IMR-90 (cell line): ENCODE measurements at regions not wholly inside any gene's neighbourhood (a gene's known extent, or its start where the extent isn't known, plus 50 kb on each side); places are given as distances from the start of the nearest gene placed in this dataset.

ENCODE experiments used
- ATAC-seq: fragments of 200-7000 bp; cut with Tn5 transposase; 2 replicates; pipeline ENCODE4 v1.9.1; 2020; ENCODE audit warnings: low read depth, mild to moderate bottlenecking, moderate library complexity
- BruUV-seq: library from RNA; stranded (reverse); fragments of 400-500 nt; replicated peaks from 2 replicates; lab custom pipeline; 2021; lab: Mats Ljungman, UMichigan
- CTCF ChIA-PET: fragments of 300-600 bp; formaldehyde crosslinking; extraction: SDS; loops from one replicate; lab custom pipeline; 2021; ENCODE audit warnings: antibody characterized with exemption; lab: Yijun Ruan, JAX
- POLR2A ChIA-PET: fragments of 300-600 bp; sonication (Branson Sonifier 250); formaldehyde crosslinking; loops from one replicate; lab custom pipeline; 2022; ENCODE audit warnings: antibody characterized with exemption; ENCODE audit not compliant: unreplicated experiment; lab: Charles Lee
- DNase-seq: peaks from one replicate; pipeline ENCODE4 v3.0.0; 2013
- H2AFZ ChIP-seq: replicated peaks from 2 replicates; pipeline ENCODE3; 2013; ENCODE audit warnings: low read length, mild to moderate bottlenecking; ENCODE audit not compliant: poor library complexity
- H2AK5ac ChIP-seq: 2 replicates; pipeline ENCODE4 v1.6.1; 2013; ENCODE audit warnings: low read depth, low read length, inconsistent platforms
- H2AK9ac ChIP-seq: replicated peaks from 2 replicates; pipeline ENCODE3; 2013; ENCODE audit warnings: mild to moderate bottlenecking, low read depth, low read length, moderate library complexity; ENCODE audit not compliant: poor library complexity
- H2BK120ac ChIP-seq: 2 replicates; pipeline ENCODE4 v1.6.1; 2013; ENCODE audit warnings: low read depth, low read length, inconsistent platforms
- H2BK15ac ChIP-seq: 3 replicates; pipeline ENCODE4 v1.6.1; 2013; ENCODE audit warnings: low read depth, low read length, inconsistent platforms
- H2BK20ac ChIP-seq: 2 replicates; pipeline ENCODE4 v1.6.1; 2013; ENCODE audit warnings: low read depth, mild to moderate bottlenecking, inconsistent platforms, low read length, moderate library complexity
- H2BK5ac ChIP-seq: 2 replicates; pipeline ENCODE4 v1.6.1; 2013; ENCODE audit warnings: mild to moderate bottlenecking, low read depth, low read length, inconsistent platforms; ENCODE audit not compliant: poor library complexity, severe bottlenecking
- H3K14ac ChIP-seq: replicated peaks from 2 replicates; pipeline ENCODE4 v1.6.1; 2013; ENCODE audit warnings: low read depth, low read length, inconsistent platforms
- H3K18ac ChIP-seq: 2 replicates; pipeline ENCODE4 v1.6.1; 2013; ENCODE audit warnings: low read depth, low read length, control low read depth
- H3K23ac ChIP-seq: 2 replicates; pipeline ENCODE4 v1.6.1; 2013; ENCODE audit warnings: low read depth, low read length, inconsistent platforms
- H3K27ac ChIP-seq: 2 replicates; pipeline ENCODE4 v1.5.1; 2013; ENCODE audit warnings: mild to moderate bottlenecking, control low read depth, low read length; ENCODE audit not compliant: insufficient read depth
- H3K27me3 ChIP-seq: 2 replicates; pipeline ENCODE4 v1.6.1; 2013; ENCODE audit warnings: low read length; ENCODE audit not compliant: control insufficient read depth, insufficient read depth
- H3K36me3 ChIP-seq: 2 replicates; pipeline ENCODE4 v1.6.1; 2013; ENCODE audit warnings: low read length, mixed read lengths; ENCODE audit not compliant: control insufficient read depth, insufficient read depth
- H3K4ac ChIP-seq: 2 replicates; pipeline ENCODE4 v1.6.1; 2013; ENCODE audit warnings: low read depth, low read length, inconsistent platforms
- H3K4me1 ChIP-seq: 2 replicates; pipeline ENCODE4 v1.6.1; 2013; ENCODE audit warnings: low read length, mixed read lengths; ENCODE audit not compliant: control insufficient read depth, insufficient read depth
- H3K4me2 ChIP-seq: 2 replicates; pipeline ENCODE4 v1.6.1; 2013; ENCODE audit warnings: low read depth, mild to moderate bottlenecking, control low read depth, low read length, moderate library complexity
- H3K4me3 ChIP-seq: 2 replicates; pipeline ENCODE4 v1.5.1; 2013; ENCODE audit warnings: low read depth, mild to moderate bottlenecking, control low read depth, low read length, moderate library complexity; ENCODE audit not compliant: insufficient read depth
- H3K56ac ChIP-seq: 2 replicates; pipeline ENCODE4 v1.6.1; 2013; ENCODE audit warnings: low read length, inconsistent platforms; ENCODE audit not compliant: insufficient read depth; ENCODE audit errors: extremely low read depth
- H3K79me1 ChIP-seq, 2 experiments: 2 replicates each; pipeline ENCODE4 v1.6.1; 2013; ENCODE audit warnings: low read length in 2 of 2, inconsistent platforms in 1 of 2, low read depth in 1 of 2
- H3K9ac ChIP-seq: 2 replicates; pipeline ENCODE4 v1.6.1; 2013; ENCODE audit warnings: low read depth, low read length, control low read depth
- H3K9me1 ChIP-seq: 2 replicates; pipeline ENCODE4 v1.6.1; 2013; ENCODE audit warnings: low read length, inconsistent platforms; ENCODE audit not compliant: insufficient read depth
- H3K9me3 ChIP-seq: 2 replicates; pipeline ENCODE4 v1.6.1; 2013; ENCODE audit warnings: low read length; ENCODE audit not compliant: control insufficient read depth, insufficient read depth
- H4K20me1 ChIP-seq: 2 replicates; pipeline ENCODE4 v1.6.1; 2013; ENCODE audit warnings: low read length, inconsistent platforms; ENCODE audit not compliant: insufficient read depth
- H4K5ac ChIP-seq: 2 replicates; pipeline ENCODE4 v1.6.1; 2013; ENCODE audit warnings: mild to moderate bottlenecking, low read depth, low read length, control low read depth
- H4K8ac ChIP-seq, 2 experiments: 2 replicates each; pipeline ENCODE4 v1.6.1; 2013; ENCODE audit warnings: low read depth in 2 of 2, low read length in 2 of 2, control low read depth in 1 of 2, inconsistent platforms in 1 of 2
- H4K91ac ChIP-seq: 2 replicates; pipeline ENCODE4 v1.6.1; 2013; ENCODE audit warnings: low read depth, low read length, inconsistent platforms; ENCODE audit not compliant: insufficient read depth
- BHLHE40 ChIP-seq: fragments of 150-350 bp; IDR thresholded peaks from 2 replicates; pipeline ENCODE4 v1.6.1; 2016; ENCODE audit warnings: mild to moderate bottlenecking, low read depth, low read length
- CEBPB ChIP-seq: IDR thresholded peaks from 2 replicates; pipeline ENCODE4 v1.6.1; 2012; ENCODE audit warnings: low read depth, low read length, improper control_type of control experiment
- CHD1 ChIP-seq: IDR thresholded peaks from 2 replicates; pipeline ENCODE4 v1.6.1; 2012; ENCODE audit warnings: low read depth, low read length, improper control_type of control experiment
- CTCF ChIP-seq: conservative IDR thresholded peaks from 2 replicates; pipeline ENCODE4 v1.5.1; 2012; ENCODE audit warnings: mild to moderate bottlenecking, low read depth, low read length, improper control_type of control experiment
- ELK1 ChIP-seq: fragments of 150-350 bp; IDR thresholded peaks from 2 replicates; pipeline ENCODE4 v1.6.1; 2016; ENCODE audit warnings: low read depth, mild to moderate bottlenecking, low read length, moderate library complexity, borderline replicate concordance
- FOS ChIP-seq: fragments of 150-350 bp; IDR thresholded peaks from 2 replicates; pipeline ENCODE4 v1.6.1; 2016; ENCODE audit warnings: low read depth, low read length
- MAFK ChIP-seq: IDR thresholded peaks from 2 replicates; pipeline ENCODE4 v1.6.1; 2012; ENCODE audit warnings: low read depth, low read length, improper control_type of control experiment
- MAZ ChIP-seq: IDR thresholded peaks from 2 replicates; pipeline ENCODE4 v1.6.1; 2012; ENCODE audit warnings: low read depth, mild to moderate bottlenecking, low read length, improper control_type of control experiment, moderate library complexity, borderline replicate concordance
- MXI1 ChIP-seq: IDR thresholded peaks from 2 replicates; pipeline ENCODE4 v1.6.1; 2012; ENCODE audit warnings: low read depth, mild to moderate bottlenecking, low read length, moderate library complexity, borderline replicate concordance
- NFE2L2 ChIP-seq: fragments of 150-350 bp; IDR thresholded peaks from 2 replicates; pipeline ENCODE4 v1.6.1; 2016; ENCODE audit warnings: low read depth, mild to moderate bottlenecking, low read length
- POLR2A ChIP-seq: IDR thresholded peaks from 2 replicates; pipeline ENCODE4 v1.6.1; 2012; ENCODE audit warnings: mild to moderate bottlenecking, low read depth, low read length
- RAD21 ChIP-seq: IDR thresholded peaks from 2 replicates; pipeline ENCODE4 v1.6.1; 2012; ENCODE audit warnings: low read length, improper control_type of control experiment
- RCOR1 ChIP-seq: IDR thresholded peaks from 2 replicates; pipeline ENCODE4 v1.6.1; 2012; ENCODE audit warnings: mild to moderate bottlenecking, low read length, improper control_type of control experiment; ENCODE audit not compliant: insufficient replicate concordance
- RFX5 ChIP-seq: IDR thresholded peaks from 2 replicates; pipeline ENCODE4 v1.8.0; 2012; ENCODE audit warnings: low read depth, mild to moderate bottlenecking, low read length, moderate library complexity
- SMC3 ChIP-seq: fragments of 150-350 bp; IDR thresholded peaks from 2 replicates; pipeline ENCODE4 v1.6.1; 2016; ENCODE audit warnings: low read depth, mild to moderate bottlenecking, antibody characterized with exemption, low read length, moderate library complexity
- USF2 ChIP-seq: fragments of 150-350 bp; IDR thresholded peaks from 2 replicates; pipeline ENCODE4 v1.6.1; 2017; ENCODE audit warnings: mild to moderate bottlenecking, antibody characterized with exemption, low read length, low read depth
- WGBS, 2 experiments: methylation state at CpG; one replicate each; pipeline versions ENCODE4 v1.1.5 to v1.1.7; 2013; ENCODE audit warnings: missing lambda C conversion rate in 2 of 2; ENCODE audit not compliant: insufficient read length in 1 of 2; ENCODE audit errors: extremely low coverage in 2 of 2; 5-methylcytosine and 5-hydroxymethylcytosine counted together
- dilution Hi-C: fragments of 300-500 bp; cut with HindIII; formaldehyde crosslinking; loops from one replicate; pipeline ENCODE4 v1.14.3; 2018; ENCODE audit warnings: low sequenced_read_pairs; ENCODE audit not compliant: unreplicated experiment
- in situ Hi-C: fragments of 300-500 bp; cut with MboI; formaldehyde crosslinking; loops from 3 replicates; pipeline ENCODE4 v1.14.3; 2019; ENCODE audit warnings: low sequenced_read_pairs, inconsistent platforms, mixed read lengths
- intact Hi-C: fragments of 100-400 bp; cut with micrococcal nuclease; formaldehyde crosslinking; loops from 2 replicates; pipeline ENCODE4 v1.10.0; 2022

GRCh38 chr12:114820796-114821195, 136.8 kb upstream of the TBX3 start:
- H3K36me3 ChIP-seq, result no peaks in the 10 kb centered on the region
- POLR2A ChIA-PET, result no interaction called here
- peak overlapping the region; percentile 25; the same call in 1 of the 2 replicates for H3K4ac ChIP-seq
- H2AK5ac ChIP-seq, result no peak overlapping the region
- peaks cover 2% of the 10 kb centered on the region for H3K4me1 ChIP-seq
- ATAC-seq (no peak), DNase-seq (no peak)
- 0 out of 2 replicates have a peak overlapping the region, but pooled peaks have one; percentile 26 for H2BK20ac ChIP-seq
- no peaks in the 10 kb centered on the region for H3K9me3 ChIP-seq
- no peak overlapping the region for H3K23ac ChIP-seq
- 89% methylated on average over 3 of the region's 5 CpGs; no CpG with 5 or more reads in 1 of the 2 experiments for WGBS, 2 experiments
- H3K9me1 ChIP-seq, result peaks cover 2% of the 10 kb centered on the region; the same call in 1 of the 2 replicates
- H4K20me1 ChIP-seq, result no peaks in the 10 kb centered on the region
- no peak overlapping the region for H3K4me2 ChIP-seq
- H2BK5ac ChIP-seq, result no peak overlapping the region
- peak overlapping the region; percentile 42 for H2BK120ac ChIP-seq
- H3K27me3 ChIP-seq, result no peaks in the 10 kb centered on the region
- 0 out of 2 replicates have a peak overlapping the region, but pooled peaks have one; percentile 66 for H3K14ac ChIP-seq
- no peaks in the 10 kb centered on the region for H3K79me1 ChIP-seq
- H3K27ac ChIP-seq, result no peak overlapping the region
- peak overlapping the region; percentile 56; the same call in 1 of the 2 replicates for H4K91ac ChIP-seq
- no peak overlapping the region for H3K56ac ChIP-seq
- H2AFZ ChIP-seq, result no peak overlapping the region
- H4K8ac ChIP-seq, result peak overlapping the region in 1 of 2 experiments; percentile 3; a peak in 1 of 4 replicates
- no peak overlapping the region for H2AK9ac ChIP-seq
- BruUV-seq, result no TSS peak
- dilution Hi-C loops, result no loop called here
- in situ Hi-C loops, result no loop called here
- intact Hi-C loops, result no loop called here
- H3K9ac ChIP-seq, result no peak overlapping the region
- no peak overlapping the region; the same call in 1 of the 2 replicates for H3K18ac ChIP-seq
- H3K4me3 ChIP-seq, result no peak overlapping the region
- CTCF ChIA-PET, result interaction anchor here (0.5 to 1.1 kb wide), 2 partner anchors 29 to 149 kb away, joined by 3 to 4 read pairs; no protein-coding TSS in a partner anchor
- no peak overlapping the region for H2BK15ac ChIP-seq
- no peak for TF ChIP-seq BHLHE40
- TF ChIP-seq FOS, result no peak
- no peak for TF ChIP-seq RFX5
- TF ChIP-seq CTCF, result no peak
- no peak for TF ChIP-seq ELK1
- TF ChIP-seq USF2, result no peak
- no peak for TF ChIP-seq POLR2A
- no peak for TF ChIP-seq SMC3
- no peak for TF ChIP-seq RAD21
- no peak for TF ChIP-seq RCOR1
- no peak for TF ChIP-seq MAFK
- TF ChIP-seq NFE2L2, result no peak
- TF ChIP-seq CEBPB, result no peak
- TF ChIP-seq MXI1, result no peak
- no peak for TF ChIP-seq MAZ
- no peak for TF ChIP-seq CHD1
- no peak overlapping the region for H4K5ac ChIP-seq
